ENCODE measurements at regions not wholly inside any gene's neighbourhood (a gene's known extent, or its start where the extent isn't known, plus 50 kb on each side); places are given as distances from the start of the nearest gene placed in this dataset.

DNA sequence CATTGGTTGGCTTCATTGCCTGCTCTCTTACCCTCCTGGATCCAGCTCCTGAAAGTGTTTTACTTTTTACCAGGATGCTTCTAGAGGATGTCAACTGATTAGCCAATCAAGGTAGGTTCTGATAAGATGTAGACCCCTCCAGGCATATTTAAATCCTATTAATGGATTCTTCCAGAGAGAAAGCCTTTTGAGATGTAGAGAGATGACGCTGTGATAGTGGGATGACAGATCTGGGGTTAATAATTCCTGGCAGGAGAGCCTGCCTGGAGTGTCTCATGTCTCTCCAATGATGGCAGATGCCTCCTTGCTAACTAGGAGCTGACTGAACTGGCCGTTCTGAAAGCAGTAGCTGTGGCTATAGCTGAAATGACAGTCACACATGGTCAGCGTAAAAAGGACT lies 116.9 kb upstream of the DTNBP1 start:
- TF ChIP-seq, protein P1, sequence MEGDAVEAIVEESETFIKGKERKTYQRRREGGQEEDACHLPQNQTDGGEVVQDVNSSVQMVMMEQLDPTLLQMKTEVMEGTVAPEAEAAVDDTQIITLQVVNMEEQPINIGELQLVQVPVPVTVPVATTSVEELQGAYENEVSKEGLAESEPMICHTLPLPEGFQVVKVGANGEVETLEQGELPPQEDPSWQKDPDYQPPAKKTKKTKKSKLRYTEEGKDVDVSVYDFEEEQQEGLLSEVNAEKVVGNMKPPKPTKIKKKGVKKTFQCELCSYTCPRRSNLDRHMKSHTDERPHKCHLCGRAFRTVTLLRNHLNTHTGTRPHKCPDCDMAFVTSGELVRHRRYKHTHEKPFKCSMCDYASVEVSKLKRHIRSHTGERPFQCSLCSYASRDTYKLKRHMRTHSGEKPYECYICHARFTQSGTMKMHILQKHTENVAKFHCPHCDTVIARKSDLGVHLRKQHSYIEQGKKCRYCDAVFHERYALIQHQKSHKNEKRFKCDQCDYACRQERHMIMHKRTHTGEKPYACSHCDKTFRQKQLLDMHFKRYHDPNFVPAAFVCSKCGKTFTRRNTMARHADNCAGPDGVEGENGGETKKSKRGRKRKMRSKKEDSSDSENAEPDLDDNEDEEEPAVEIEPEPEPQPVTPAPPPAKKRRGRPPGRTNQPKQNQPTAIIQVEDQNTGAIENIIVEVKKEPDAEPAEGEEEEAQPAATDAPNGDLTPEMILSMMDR (IDR thresholded peaks at IDR 0.05): no peak
- TF ChIP-seq POLR2A (IDR thresholded peaks at IDR 0.05): no peak

All from right lobe of liver (tissue), 4 donors.